ENCODE measurements at regions not wholly inside any gene's neighbourhood (a gene's known extent, or its start where the extent isn't known, plus 50 kb on each side); places are given as distances from the start of the nearest gene placed in this dataset.
"Not testable (repeated sequence)": the region's sequence is repeated elsewhere in the genome, so short reads cannot be mapped to it uniquely, and the experiment has no call there.

DNA sequence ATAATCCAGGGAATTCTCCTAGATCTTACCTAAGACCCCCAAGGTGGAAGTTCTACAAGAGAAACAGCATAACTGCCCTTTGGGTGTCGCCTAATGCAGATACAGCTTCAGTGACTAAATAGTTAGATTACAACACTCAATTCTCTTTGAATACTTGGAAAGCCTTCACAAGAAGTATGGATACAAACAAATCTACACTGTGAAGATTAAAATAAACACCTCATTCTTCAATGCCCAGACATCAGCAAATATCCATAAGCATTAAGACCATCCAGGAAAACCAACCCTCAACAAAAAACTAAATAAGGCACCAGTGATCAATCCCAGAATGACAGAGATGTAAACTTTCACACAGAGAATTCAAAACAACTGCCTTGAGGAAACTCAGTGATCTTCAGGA, 963.2 kb downstream of the PLOD2 start:
- DNase-seq = no peak

DNA sequence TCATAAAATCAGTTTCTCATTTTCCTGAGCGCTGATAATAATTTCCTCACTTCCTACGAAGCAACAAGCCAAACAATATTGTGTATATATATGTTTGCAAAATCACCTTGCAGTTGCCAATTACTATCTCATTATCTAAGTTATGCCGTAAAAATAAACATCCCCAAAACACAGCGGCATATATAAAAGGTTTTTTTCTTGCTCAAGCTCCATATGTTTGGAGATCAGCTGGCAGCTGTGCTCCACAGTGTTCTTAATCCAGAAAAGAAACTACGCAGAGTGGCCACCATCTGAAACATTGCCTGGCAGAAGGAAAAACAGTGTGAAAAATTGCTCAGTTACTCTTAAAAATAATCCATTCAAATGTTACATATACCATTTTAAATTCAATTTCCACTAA, 951.4 kb downstream of the PLOD2 start:
- DNase-seq = no peak

DNA sequence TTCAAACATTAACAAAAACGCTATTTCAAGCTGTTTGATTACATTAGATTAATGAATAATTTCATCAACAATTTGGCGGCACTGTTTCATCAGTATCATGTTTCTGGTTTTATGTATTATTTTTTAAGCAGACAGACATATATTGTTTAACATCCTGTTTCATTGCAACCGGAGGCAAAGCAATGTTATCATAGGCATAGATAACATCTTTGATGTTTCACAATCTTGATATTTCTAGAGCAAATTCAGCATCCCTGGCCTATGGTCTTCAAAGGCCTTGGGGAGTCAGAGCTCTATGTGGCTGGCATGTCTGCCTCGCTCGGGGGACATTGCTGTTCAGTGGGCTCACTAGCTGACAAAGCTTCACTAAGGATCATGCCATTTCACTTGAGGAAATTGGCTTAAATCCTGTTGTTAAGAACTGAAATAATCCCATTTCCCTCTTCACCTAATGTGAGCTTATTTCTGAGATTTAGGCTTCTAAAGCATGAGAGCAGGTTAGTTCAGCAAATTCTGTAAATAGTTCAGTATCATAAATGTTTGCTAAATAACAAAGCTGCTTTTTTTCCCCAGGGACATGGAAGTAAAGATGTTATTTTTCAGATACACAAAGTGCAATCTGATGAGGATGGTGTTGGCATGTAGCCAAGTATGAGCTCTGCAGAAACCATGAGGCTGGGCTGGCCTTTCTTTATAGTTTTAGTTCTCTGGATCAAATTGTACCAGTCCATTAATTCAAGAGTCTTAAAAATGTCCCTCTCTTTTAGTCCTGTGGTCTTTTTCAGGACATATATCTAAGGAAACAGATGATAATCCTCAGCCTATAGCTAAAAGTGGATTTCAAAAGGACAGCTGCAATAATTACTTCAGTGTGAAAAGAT, 941.4 kb downstream of the PLOD2 start:
- DNase-seq = peak; percentile 14

DNA sequence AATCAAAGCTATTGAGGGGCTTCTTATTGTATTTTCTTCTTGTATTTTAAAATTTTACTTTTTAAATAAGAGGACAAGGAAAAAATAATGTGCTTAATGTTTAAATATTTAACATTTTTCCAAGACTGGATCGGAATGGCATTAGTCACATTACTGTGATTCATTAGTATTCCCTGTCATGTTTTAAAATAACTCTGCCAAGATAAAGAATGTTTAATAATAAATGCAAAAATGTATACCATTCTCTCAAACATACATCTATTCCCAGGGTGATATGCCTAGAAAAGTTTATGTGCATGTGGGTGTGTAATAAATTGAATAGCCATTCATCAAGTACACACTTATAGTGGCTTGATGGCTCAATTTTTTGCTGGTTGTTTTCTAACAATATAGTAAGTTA, 936.1 kb downstream of the PLOD2 start:
- DNase-seq = no peak

DNA sequence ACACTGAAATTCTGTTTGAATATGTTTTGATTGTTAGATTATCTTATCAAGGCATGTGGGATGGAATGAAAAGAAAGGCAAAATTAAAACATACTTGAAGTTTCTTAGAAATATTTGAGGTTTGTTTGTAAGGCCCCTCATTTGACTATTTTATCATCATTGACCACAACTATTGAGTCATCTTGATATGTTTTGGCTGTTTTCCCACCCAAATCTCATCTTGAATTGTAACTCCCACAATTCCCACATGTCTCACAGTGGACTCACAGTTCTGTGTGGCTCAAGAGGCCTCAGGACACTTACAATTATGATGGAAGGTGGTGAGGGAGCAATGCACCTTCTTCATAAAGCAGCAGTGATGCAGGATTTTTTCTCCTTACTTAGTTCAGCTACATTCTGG, 917.1 kb downstream of the PLOD2 start:
- DNase-seq = no peak

DNA sequence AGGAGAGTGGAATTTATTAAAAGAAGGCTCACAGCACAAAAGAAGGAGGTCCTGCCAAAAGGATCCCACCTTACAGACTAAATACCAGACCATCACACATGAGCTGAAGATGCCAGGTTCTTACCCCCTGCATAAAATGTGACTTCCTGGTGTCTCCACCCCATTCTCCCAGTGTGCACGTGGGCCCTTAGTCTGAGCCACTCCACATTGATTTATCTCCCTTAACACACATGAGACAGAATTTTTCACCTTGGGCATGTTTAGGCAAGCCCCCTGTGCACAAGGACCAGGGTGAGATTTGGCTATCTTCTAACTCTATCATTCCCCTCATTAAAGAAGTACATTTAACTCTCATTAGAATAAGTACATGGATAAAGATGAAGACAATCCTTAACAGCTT, 916.7 kb downstream of the PLOD2 start:
- no peak for DNase-seq

DNA sequence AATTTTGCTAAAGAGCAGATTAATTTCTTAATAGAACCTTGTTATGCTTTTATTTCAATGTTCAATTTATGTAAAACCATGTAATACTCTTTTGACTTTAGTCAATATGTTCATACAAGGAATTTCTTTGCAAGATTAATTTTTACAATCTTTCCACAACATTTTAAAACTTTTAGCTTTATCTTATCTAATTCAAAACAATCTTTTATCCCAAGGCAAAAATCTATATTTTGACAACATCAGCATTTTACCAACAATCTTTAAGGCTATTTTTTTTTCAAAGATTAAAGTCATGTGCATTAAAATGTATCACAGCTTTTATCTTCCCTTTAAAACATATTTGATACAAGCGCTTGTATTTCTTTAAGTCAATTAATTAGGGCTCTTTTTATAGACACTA, 914.7 kb downstream of the PLOD2 start:
- no peak for DNase-seq

DNA sequence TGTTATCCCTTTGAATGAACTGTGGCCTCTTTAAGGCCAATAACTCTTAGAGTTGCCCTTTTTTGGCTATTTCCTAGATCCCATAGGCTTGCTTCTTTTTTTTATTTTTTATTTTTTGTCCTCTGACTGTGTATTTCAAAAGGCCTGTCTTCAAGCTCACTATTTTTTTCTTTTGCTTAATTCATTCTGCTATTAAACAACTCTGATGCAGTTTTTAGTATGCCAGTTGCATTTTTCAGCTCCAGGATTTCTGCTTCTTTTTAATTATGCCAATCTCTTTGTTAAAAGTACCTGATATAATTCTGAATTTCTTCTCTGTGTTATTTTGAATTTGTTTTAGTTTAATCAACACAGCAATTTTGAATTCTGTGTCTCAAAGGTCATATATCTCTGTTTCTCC, 912.1 kb downstream of the PLOD2 start:
- DNase-seq = no peak

DNA sequence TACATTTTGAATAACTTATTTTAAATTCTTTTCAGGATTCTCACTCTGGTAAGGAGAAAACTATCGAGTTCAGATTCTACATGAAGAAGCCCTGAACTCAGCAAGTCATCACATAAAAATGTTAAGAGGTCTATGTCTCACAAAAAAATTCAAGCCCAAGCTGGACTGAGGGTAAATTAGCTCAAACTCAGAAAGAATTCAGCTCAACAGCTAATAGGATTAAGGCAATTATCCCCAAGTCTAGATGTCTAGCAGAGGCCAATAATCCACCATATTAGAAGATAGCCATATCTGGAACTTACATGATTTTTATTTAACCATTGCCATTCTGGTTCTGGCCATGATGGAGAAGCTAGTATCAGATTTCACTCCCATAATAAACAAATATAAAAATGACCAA, 909.7 kb downstream of the PLOD2 start:
- no peak for DNase-seq

DNA sequence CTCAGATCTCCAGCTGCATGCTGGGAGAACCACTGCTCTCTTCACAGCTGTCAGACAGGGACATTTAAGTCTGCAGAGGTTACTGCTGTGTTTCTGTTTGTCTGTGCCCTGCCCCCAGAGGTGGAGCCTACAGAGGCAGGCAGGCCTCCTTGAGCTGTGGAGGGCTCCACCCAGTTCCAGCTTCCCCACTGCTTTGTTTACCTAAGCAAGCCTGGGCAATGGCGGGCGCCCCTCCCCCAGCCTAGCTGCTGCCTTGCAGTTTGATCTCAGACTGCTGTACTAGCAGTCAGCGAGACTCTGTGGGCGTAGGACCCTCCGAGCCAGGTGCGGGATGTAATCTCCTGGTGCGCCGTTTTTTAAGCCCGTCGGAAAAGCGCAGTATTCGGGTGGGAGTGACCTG, 903.0 kb downstream of the PLOD2 start:
- DNase-seq = not testable (repeated sequence)

DNA sequence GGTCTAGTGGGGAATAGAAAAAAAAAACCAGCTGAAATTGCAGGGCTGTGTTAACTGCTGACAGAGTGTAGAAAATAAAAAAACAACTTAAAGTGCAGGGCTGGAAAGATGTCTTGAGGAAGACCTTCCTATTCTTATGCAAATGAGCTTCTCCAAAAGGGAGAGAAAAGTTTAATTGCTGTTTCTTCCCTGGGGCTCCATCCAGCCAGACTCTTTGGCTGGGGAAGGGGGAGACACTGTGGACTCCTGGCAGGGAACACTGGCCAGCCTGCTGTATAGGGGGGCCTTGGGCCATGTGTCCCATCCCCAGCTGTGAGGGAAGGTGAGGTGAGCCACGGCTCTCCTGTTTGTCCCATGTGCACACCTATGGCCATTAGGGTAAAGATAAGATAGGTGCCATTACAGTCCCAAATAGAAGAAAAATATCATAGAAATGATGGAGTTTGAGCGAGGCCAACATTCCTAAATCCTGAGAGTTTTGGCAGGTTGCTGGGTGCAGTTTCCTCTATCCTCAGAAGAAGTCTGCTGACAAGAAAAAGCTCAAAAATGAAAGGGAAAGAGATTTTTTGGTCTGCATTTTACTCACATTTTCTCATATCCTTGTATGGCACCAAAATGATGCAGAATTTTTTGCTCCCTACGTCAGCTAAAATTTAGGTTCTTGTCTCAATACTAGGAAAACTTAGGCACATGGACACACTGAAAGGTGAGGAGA, 901.7 kb downstream of the PLOD2 start:
- DNase-seq = no peak

DNA sequence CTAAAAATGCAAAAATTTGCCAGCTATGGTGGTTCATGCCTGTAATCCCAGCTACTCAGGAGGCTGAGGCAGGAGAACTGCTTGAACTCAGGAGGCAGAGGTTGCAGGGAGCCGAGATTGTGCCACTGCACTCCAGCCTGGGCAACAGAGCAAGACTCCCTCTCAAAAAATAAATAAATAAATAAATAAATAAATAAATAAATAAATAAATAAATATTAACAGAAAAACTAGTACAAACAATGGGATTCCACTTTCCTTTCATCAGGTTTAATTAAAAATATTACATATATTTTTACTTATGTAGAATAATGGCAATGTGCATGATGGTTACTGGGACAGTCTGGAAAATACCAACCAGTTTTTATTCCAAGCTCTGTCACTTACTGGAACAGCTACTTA, 897.5 kb downstream of the PLOD2 start:
- DNase-seq = not testable (repeated sequence)

DNA sequence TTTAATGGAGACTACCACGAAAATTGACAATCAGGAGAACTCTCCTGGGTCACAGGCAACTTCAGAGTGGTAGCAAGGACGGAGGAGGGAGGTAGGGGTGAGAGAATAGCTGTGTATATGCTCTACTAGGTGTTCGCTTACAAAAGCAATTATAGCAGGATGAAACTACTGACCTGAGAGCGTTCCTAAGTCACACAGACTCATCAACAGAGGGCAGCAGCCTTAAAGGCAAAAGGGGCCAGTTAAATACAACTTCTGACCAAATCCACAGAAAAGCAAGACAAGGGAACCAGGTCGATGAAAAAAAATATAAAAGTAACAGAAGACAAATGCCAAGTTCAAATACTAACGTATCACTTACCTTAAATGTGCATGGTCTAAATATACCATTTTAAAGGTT, 894.6 kb downstream of the PLOD2 start:
- DNase-seq = no peak

DNA sequence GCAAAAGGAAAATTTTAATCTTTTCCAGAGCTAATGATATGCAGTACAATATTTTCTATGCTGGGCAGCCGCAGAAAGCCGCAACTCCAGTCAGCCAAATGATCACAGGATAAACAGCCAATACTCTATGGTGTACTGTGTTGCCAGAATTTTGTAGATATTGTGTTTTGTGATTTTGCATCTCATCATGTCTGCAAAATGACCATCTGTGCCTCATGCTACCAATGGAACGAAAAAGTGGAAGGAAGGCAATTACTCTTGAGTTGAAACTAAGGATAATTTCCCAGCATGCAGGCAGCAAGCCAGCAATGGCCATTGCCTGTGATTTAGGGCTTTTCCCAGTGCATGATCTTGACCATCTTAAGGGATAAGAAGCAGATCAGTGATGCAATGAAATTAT, 891.9 kb downstream of the PLOD2 start:
- no peak for DNase-seq

DNA sequence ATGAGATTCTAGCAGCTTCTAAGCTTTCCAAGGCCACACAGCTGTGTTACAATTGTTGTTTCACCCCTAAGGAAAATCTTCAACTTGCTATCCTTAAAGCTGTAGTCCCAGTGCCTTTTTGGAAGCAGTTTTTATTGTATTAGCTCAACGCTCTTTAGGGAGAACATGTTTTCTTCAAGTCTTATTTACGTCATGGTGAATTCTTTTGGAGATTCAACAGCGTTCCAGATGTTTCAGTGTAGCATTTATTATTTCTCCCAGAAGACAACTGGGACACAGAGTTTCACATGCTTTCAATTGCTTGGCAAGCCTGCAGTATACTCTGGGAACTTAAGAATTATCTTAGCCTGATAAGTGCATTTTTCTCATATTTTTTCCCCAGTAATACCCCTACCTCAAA, 888.3 kb downstream of the PLOD2 start:
- DNase-seq = no peak

DNA sequence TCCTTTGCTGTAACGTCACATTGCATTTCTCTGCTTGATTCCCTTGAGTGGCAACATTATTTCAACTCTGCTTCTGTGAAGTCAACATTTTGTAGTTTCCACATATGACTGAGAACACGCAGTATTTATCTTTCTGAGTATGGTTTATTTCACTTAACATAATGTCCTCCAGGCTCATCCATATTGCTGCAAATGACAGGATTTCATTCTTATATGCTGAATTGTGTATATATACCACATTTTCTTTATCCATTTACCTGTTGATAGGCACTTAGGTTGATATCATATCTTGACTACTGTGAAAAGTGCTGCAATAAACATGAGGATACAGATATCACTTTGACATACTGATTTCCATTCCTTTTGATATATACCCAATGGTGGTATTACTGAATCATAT, 878.5 kb downstream of the PLOD2 start:
- DNase-seq = no peak

DNA sequence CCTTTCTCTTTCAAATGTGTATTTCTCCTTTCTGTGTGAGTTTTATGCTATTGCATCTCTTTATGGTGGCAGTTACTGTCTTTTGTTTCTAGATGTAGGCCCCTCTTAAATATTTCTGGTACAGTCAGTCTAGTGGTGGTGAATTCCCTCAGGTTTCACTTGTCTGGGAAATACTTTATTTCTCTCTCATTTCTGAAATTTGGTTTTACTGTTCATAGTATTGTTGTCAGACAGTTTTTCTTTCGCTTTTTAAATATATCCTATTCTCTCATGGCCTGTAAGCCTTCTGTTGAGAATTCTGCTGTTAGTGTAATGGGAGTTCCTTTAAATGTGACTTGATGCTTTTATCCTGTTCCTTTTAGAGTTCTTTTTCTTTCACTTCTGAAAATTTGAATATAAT, 874.0 kb downstream of the PLOD2 start:
- DNase-seq = no peak

DNA sequence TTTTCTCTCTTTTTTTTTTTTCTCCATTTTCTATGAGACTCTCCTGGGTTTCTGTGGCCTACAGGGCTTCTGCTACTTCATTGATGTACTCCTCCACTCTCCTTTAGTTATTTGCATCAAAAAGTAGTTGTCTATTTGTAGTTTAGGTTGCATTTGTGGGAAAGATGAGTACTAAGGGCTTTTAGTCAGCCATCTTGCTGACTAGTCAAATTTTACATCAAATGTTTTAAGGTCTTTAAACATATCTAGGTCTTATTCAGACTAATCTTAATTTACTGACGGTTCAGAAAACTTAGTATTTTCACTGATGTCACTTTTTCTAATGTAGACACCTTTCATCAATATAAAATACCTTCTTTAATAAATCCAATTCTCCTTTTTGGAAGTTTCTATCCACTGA, 871.0 kb downstream of the PLOD2 start:
- DNase-seq = no peak

DNA sequence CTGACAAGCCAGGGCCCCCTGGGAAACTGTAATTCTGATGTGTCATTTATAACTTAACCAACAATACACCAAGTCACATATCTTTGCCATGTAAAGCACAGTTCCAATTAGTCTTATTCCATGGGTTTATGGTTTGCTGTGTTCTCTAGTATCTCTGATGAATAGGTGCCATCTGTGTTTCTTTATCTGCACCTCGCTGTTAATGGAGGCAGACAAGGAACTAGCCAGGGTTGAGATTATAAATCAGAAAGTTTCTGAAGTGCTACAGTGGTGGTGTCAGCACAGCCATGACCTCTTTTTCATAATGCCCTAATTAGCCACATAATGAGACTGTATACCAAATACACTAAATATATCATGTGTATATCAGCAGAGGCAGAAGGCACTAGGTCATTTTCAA, 866.4 kb downstream of the PLOD2 start:
- no peak for DNase-seq

DNA sequence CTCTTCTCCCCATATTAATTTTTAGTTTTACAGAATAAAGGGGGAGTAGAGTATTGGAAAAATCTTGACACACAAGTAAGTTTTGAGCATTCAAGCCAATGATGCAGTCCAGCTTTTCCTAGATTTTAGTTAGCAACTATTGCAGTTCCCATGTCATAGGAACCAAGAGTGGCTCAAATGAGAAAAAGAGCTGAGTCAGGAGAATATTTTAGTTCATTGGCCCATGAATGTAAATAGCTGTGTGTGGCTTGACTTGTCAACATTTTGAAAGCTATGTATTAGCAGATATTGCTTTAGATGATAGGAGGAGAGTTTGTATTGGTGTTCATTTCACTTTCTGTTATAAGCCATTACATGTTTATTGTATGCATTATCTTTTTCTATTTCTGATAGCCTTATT, 853.7 kb downstream of the PLOD2 start:
- DNase-seq = no peak

DNA sequence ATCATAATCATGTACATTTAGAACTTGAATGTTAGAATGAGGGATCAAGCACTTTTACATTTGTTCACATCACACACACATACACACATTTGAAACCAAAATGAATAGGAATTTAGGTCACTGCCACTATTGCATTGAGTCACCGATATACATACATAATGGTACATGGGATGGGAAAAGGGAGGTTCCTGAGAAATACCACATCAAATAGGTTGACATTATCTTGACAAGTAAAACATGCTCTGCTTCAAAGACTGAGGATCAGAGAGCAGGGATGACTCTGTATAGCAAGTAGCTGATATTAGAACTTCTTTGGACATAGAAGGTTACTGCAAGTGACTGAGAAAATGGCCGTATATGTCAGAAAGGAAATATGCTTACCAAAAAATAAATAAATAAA, 847.2 kb downstream of the PLOD2 start:
- no peak for DNase-seq

DNA sequence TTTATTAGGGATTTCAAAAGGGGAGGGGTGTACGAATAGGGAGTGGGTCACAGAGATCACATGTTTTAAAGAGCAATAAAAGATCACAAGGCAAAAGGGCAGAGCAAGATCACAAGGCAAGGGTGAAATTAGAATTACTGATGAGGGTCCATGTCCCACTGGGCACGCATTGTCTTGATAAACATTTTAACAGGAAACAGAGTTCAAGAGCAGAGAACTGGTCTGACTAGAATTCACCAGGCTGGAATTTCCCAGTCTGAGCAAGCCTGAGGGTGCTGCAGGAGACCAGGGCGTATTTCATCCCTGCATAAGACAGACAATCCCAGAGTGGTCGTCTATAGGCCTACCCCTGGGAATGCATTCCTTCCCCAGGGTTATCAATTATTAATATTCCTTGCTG, 844.7 kb downstream of the PLOD2 start:
- DNase-seq = not testable (repeated sequence)

DNA sequence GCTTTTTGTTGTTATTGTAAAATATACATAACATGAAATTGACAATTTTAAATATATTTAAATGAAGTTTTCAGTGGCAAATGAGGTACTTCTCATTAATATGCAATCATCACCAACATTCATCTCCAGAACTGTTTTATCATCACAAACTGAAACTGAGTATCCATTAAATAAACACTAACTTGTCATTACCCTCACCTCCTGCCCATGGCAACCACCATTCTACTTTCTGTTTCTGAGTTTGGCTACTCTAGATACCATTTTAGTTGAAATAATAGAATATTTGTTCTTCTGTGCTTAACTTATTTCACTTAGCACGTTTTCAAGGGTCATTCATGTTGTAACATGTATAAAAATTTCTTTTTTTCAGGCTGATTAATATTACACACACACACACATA, 834.3 kb downstream of the PLOD2 start:
- DNase-seq = no peak

DNA sequence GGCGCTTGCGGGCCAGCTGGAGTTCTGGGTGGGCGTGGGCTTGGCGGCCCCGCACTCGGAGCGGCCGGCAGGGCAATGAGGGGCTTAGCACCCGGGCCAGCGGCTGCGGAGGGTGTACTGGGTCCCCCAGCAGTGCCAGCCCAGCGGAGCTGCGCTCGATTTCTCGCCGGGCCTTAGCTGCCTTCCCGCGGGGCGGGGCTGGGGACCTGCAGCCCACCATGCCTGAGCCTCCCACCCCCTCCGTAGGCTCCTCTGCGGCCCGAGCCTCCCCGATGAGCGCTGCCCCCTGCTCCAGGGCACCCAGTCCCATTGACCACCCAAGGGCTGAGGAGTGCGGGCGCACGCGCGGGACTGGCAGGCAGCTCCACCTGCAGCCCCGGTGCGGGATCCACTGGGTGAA, 827.6 kb downstream of the PLOD2 start:
- DNase-seq = not testable (repeated sequence)

DNA sequence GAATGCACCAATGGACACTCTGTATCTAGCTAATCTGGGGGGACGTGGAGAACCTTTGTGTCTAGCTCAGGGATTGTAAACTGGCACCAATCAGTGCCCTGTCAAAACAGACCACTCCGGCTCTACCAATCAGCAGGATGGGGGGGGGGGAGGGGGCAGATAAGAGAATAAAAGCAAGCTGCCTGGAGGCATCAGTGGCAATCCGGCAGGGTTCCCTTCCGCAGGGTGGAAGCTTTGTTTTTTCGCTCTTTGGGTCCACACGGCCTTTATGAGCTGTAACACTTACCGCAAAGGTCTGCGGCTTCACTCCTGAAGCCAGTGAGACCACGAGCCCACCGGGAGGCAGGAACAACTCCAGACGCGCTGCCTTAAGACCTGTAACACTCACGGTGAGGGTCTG, 827.1 kb downstream of the PLOD2 start:
- no peak for DNase-seq

Measured in DMS 273 treated with DMSO at 0.1 percent for 48 hours (cell line).